ENCODE measurements at regions not wholly inside any gene's neighbourhood (a gene's known extent, or its start where the extent isn't known, plus 50 kb on each side); places are given as distances from the start of the nearest gene placed in this dataset.

GRCh38 chr12:131606218-131606901 lies 104.5 kb upstream of the SFSWAP start (continued):
- TF ChIP-seq HDAC2 (IDR thresholded peaks at IDR 0.05), result no peak
- TF ChIP-seq ZBTB5 (IDR thresholded peaks at IDR 0.05), result no peak
- TF ChIP-seq RFX7 (CRISPR knock-in tag; IDR thresholded peaks at IDR 0.05), result no peak
- TF ChIP-seq PREB (CRISPR knock-in tag; IDR thresholded peaks at IDR 0.05), result no peak
- 0 out of 2 replicates have a peak, but pooled peaks have one; percentile 37 for TF ChIP-seq IFI16 (CRISPR knock-in tag; IDR thresholded peaks at IDR 0.05)
- TF ChIP-seq SMAD4 (CRISPR knock-in tag; conservative IDR thresholded peaks at IDR 0.05), result peak; percentile 92
- TF ChIP-seq E2F1 (CRISPR knock-in tag; IDR thresholded peaks at IDR 0.05), result no peak
- TF ChIP-seq ZNF3 (CRISPR knock-in tag; IDR thresholded peaks at IDR 0.05), result no peak
- TF ChIP-seq HNRNPL (IDR thresholded peaks at IDR 0.05; ENCODE audit: low read depth, low read length), result no peak
- TF ChIP-seq ZNF780A (CRISPR knock-in tag; IDR thresholded peaks at IDR 0.05), result no peak
- no peak for TF ChIP-seq POLR3G (IDR thresholded peaks at IDR 0.05; ENCODE audit: extremely low read depth, insufficient read length, insufficient replicate concordance)
- peak; percentile 82; the same call in 1 of the 2 replicates for TF ChIP-seq ZKSCAN8 (CRISPR knock-in tag; IDR thresholded peaks at IDR 0.05)
- TF ChIP-seq UBTF (IDR thresholded peaks at IDR 0.05; ENCODE audit: borderline replicate concordance in 1 of 2, low read depth in 2 of 2, low read length in 2 of 2), result no peak
- peak; percentile 91 for TF ChIP-seq ZNF592 (IDR thresholded peaks at IDR 0.05)
- no peak for TF ChIP-seq ATF4 (CRISPR knock-in tag; IDR thresholded peaks at IDR 0.05)
- TF ChIP-seq CC2D1A (IDR thresholded peaks at IDR 0.05), result no peak
